A673 (cell line): ENCODE measurements at regions not wholly inside any gene's neighbourhood (a gene's known extent, or its start where the extent isn't known, plus 50 kb on each side); places are given as distances from the start of the nearest gene placed in this dataset.

ENCODE experiments used
- EZH2 ChIP-seq: fragments of 200-600 bp; sonication (generic); IDR thresholded peaks from 2 replicates; pipeline ENCODE4 v1.6.1; 2017; ENCODE audit warnings: borderline replicate concordance, low read depth, mild to moderate bottlenecking, mixed read lengths, antibody characterized with exemption, low read length; ENCODE audit not compliant: poor library complexity, severe bottlenecking
- TF ChIP-seq, protein P1 (sequence below): fragments of 300-800, 200-600 bp; sonication (generic); conservative IDR thresholded peaks from 2 replicates; pipeline ENCODE4 v1.5.1; 2017; ENCODE audit warnings: low read depth, mild to moderate bottlenecking, antibody characterized with exemption, low read length, moderate library complexity, mixed read lengths

DNA sequence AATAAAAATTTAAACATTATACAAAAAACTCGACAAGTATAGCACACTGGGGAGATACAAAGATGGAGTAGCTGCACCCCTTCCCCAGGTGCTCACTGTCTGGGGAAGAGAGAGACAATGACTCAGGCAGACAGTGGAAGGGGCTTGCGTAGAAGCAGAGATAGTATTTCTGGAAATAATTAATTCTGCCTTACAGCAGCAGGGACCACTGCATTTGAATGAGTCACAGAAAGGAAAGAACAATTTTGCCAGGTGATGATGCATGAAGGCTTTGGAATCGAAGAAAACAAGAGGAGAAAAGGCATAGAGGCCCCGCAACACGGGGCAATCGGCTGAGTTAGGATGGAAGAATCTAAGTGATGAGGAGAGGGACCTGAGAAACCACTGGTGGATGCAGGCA lies 447.4 kb downstream of the EFNB2 start:
- TF ChIP-seq, protein P1, sequence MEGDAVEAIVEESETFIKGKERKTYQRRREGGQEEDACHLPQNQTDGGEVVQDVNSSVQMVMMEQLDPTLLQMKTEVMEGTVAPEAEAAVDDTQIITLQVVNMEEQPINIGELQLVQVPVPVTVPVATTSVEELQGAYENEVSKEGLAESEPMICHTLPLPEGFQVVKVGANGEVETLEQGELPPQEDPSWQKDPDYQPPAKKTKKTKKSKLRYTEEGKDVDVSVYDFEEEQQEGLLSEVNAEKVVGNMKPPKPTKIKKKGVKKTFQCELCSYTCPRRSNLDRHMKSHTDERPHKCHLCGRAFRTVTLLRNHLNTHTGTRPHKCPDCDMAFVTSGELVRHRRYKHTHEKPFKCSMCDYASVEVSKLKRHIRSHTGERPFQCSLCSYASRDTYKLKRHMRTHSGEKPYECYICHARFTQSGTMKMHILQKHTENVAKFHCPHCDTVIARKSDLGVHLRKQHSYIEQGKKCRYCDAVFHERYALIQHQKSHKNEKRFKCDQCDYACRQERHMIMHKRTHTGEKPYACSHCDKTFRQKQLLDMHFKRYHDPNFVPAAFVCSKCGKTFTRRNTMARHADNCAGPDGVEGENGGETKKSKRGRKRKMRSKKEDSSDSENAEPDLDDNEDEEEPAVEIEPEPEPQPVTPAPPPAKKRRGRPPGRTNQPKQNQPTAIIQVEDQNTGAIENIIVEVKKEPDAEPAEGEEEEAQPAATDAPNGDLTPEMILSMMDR = no peak
- no peak for TF ChIP-seq EZH2
